ENCODE measurements at regions not wholly inside any gene's neighbourhood (a gene's known extent, or its start where the extent isn't known, plus 50 kb on each side); places are given as distances from the start of the nearest gene placed in this dataset.
"Not testable (repeated sequence)": the region's sequence is repeated elsewhere in the genome, so short reads cannot be mapped to it uniquely, and the experiment has no call there.

GRCh38 chr3:150127011-150127490 is 156.4 kb upstream of the PFN2 start:
- no peak for DNase-seq (ENCODE audit: low read depth)

- no peak for DNase-seq (ENCODE audit: low read depth)
Observed at GRCh38 chr3:150124142-150124541, 153.4 kb upstream of the PFN2 start.

GRCh38 chr3:150123249-150123648 is 152.6 kb upstream of the PFN2 start:
- not testable (repeated sequence) for DNase-seq (ENCODE audit: low read depth)

- DNase-seq (ENCODE audit: low read depth) = no peak
Observed at GRCh38 chr3:150118219-150118618, 147.5 kb upstream of the PFN2 start.

GRCh38 chr3:150117076-150117475 is 146.4 kb upstream of the PFN2 start:
- DNase-seq (ENCODE audit: low read depth) = no peak

GRCh38 chr3:150116196-150116595 is 145.5 kb upstream of the PFN2 start:
- no peak for DNase-seq (ENCODE audit: low read depth)

- no peak for DNase-seq (ENCODE audit: low read depth)
Observed at GRCh38 chr3:150114873-150115540, 144.3 kb upstream of the PFN2 start.

- DNase-seq (ENCODE audit: low read depth) = no peak
Observed at GRCh38 chr3:150114273-150114672, 143.6 kb upstream of the PFN2 start.

GRCh38 chr3:150110097-150110496 is 139.4 kb upstream of the PFN2 start:
- DNase-seq (ENCODE audit: low read depth) = no peak

GRCh38 chr3:150107429-150108175 is 136.9 kb upstream of the PFN2 start:
- DNase-seq (ENCODE audit: low read depth) = no peak

GRCh38 chr3:150106740-150107428 is 136.2 kb upstream of the PFN2 start:
- DNase-seq (ENCODE audit: low read depth) = no peak

GRCh38 chr3:150105886-150106612 is 135.4 kb upstream of the PFN2 start:
- no peak for DNase-seq (ENCODE audit: low read depth)

- DNase-seq (ENCODE audit: low read depth) = no peak
Observed at GRCh38 chr3:150105025-150105424, 134.3 kb upstream of the PFN2 start.

GRCh38 chr3:150104564-150104963 is 133.9 kb upstream of the PFN2 start:
- no peak for DNase-seq (ENCODE audit: low read depth)

GRCh38 chr3:150101016-150101415 is 130.3 kb upstream of the PFN2 start:
- no peak for DNase-seq (ENCODE audit: low read depth)

GRCh38 chr3:150098621-150099020 is 127.9 kb upstream of the PFN2 start:
- DNase-seq (ENCODE audit: low read depth) = no peak

GRCh38 chr3:150097588-150097890 is 126.8 kb upstream of the PFN2 start:
- DNase-seq (ENCODE audit: low read depth) = no peak

GRCh38 chr3:150096700-150097587 is 126.2 kb upstream of the PFN2 start:
- no peak for DNase-seq (ENCODE audit: low read depth)

- DNase-seq (ENCODE audit: low read depth) = no peak
Observed at GRCh38 chr3:150094150-150094933, 123.6 kb upstream of the PFN2 start.

- no peak for DNase-seq (ENCODE audit: low read depth)
Observed at GRCh38 chr3:150091626-150092025, 120.9 kb upstream of the PFN2 start.

- DNase-seq (ENCODE audit: low read depth) = no peak
Observed at GRCh38 chr3:150090877-150091276, 120.2 kb upstream of the PFN2 start.

All from stimulated activated CD8-positive, alpha-beta memory T cell treated with anti-CD3 and anti-CD28 coated beads, Interleukin-4, amount 100 ng/mL, for 24 hours (primary cell).